ENCODE measurements at regions not wholly inside any gene's neighbourhood (a gene's known extent, or its start where the extent isn't known, plus 50 kb on each side); places are given as distances from the start of the nearest gene placed in this dataset.
A peak's percentile ranks its signal among the peaks of the same experiment; 100 is the strongest.

DNA sequence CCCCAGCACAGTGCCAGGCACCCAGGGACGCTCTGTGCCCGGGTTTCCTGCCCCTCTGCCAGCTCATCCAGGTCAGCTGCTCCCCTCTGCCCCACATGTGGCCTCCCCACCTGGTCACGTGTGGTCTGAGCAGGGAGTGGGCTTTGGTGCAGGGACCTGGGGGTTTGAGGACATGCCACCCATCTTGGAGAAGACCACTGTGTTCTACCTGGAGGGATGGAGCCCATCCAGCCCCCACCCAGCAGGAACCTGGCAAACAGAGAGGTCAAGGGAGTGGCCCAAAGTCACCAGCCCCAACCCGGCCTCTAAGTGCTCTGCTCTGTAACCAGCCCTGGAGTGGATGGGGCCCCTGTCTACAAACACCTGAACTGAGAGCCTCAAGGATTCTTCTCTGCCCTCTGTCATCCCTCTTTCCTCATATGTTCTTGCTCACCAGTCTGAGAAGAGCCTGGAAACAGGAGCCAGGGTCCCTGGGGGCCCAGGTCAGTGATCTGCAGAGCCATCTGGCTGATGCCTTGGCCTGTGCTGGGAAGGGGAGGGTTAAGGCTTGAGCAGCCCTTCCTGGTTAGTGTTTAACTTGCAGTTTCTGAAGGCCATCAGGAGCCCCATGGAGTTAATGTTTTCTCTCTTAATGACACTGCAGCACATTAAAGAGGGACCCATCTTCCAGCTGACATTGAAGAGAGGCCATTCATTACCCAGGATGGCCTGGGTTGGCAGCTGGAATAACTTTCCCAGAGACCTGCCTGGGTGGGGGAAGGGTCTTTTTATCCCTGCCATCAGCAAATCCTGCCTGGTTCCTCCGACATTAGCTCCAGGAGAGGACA lies 235.4 kb downstream of the PTPRU start (continued):
- TF ChIP-seq, protein P1, sequence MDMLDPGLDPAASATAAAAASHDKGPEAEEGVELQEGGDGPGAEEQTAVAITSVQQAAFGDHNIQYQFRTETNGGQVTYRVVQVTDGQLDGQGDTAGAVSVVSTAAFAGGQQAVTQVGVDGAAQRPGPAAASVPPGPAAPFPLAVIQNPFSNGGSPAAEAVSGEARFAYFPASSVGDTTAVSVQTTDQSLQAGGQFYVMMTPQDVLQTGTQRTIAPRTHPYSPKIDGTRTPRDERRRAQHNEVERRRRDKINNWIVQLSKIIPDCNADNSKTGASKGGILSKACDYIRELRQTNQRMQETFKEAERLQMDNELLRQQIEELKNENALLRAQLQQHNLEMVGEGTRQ (IDR thresholded peaks at IDR 0.05; ENCODE audit: low read depth, low read length) = no peak
- TF ChIP-seq, protein P1 (CRISPR knock-in tag; IDR thresholded peaks at IDR 0.05; ENCODE audit: borderline replicate concordance) = no peak
- TF ChIP-seq ZFY (CRISPR knock-in tag; IDR thresholded peaks at IDR 0.05) (peak; percentile 32; the same call in 1 of the 2 replicates), KDM6A (CRISPR knock-in tag; IDR thresholded peaks at IDR 0.05; ENCODE audit: low read depth) (peak; percentile 54; the same call in 1 of the 2 replicates), ZNF577 (CRISPR knock-in tag; IDR thresholded peaks at IDR 0.05; ENCODE audit: borderline replicate concordance, low read depth) (no peak), SIX4 (CRISPR knock-in tag; IDR thresholded peaks at IDR 0.05) (no peak), SUZ12 (IDR thresholded peaks at IDR 0.05; ENCODE audit: low read depth, low read length) (no peak), FIP1L1 (IDR thresholded peaks at IDR 0.05; ENCODE audit: borderline replicate concordance, insufficient read depth, low read depth, low read length) (no peak), SAP130 (CRISPR knock-in tag; IDR thresholded peaks at IDR 0.05; ENCODE audit: low read depth) (peak; percentile 65), KMT2B (CRISPR knock-in tag; IDR thresholded peaks at IDR 0.05) (no peak), ZNF713 (CRISPR knock-in tag; IDR thresholded peaks at IDR 0.05) (no peak), SATB2 (CRISPR knock-in tag; IDR thresholded peaks at IDR 0.05) (no peak), ZMAT3 (CRISPR knock-in tag; conservative IDR thresholded peaks at IDR 0.05) (no peak), PLRG1 (conservative IDR thresholded peaks at IDR 0.05) (no peak)
- TF ChIP-seq, protein P2, sequence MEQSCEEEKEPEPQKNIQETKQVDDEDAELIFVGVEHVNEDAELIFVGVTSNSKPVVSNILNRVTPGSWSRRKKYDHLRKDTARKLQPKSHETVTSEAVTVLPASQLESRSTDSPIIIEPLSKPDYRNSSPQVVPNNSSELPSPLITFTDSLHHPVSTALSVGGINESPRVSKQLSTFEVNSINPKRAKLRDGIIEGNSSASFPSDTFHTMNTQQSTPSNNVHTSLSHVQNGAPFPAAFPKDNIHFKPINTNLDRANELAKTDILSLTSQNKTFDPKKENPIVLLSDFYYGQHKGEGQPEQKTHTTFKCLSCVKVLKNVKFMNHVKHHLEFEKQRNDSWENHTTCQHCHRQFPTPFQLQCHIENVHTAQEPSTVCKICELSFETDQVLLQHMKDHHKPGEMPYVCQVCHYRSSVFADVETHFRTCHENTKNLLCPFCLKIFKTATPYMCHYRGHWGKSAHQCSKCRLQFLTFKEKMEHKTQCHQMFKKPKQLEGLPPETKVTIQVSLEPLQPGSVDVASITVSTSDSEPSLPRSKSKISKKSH (CRISPR knock-in tag; IDR thresholded peaks at IDR 0.05; ENCODE audit: borderline replicate concordance) = no peak
- TF ChIP-seq, protein P3, sequence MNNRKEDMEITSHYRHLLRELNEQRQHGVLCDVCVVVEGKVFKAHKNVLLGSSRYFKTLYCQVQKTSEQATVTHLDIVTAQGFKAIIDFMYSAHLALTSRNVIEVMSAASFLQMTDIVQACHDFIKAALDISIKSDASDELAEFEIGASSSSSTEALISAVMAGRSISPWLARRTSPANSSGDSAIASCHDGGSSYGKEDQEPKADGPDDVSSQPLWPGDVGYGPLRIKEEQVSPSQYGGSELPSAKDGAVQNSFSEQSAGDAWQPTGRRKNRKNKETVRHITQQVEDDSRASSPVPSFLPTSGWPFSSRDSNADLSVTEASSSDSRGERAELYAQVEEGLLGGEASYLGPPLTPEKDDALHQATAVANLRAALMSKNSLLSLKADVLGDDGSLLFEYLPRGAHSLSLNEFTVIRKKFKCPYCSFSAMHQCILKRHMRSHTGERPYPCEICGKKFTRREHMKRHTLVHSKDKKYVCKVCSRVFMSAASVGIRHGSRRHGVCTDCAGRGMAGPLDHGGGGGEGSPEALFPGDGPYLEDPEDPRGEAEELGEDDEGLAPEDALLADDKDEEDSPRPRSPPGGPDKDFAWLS (CRISPR knock-in tag; IDR thresholded peaks at IDR 0.05; ENCODE audit: borderline replicate concordance) = no peak
- TF ChIP-seq, protein P4, sequence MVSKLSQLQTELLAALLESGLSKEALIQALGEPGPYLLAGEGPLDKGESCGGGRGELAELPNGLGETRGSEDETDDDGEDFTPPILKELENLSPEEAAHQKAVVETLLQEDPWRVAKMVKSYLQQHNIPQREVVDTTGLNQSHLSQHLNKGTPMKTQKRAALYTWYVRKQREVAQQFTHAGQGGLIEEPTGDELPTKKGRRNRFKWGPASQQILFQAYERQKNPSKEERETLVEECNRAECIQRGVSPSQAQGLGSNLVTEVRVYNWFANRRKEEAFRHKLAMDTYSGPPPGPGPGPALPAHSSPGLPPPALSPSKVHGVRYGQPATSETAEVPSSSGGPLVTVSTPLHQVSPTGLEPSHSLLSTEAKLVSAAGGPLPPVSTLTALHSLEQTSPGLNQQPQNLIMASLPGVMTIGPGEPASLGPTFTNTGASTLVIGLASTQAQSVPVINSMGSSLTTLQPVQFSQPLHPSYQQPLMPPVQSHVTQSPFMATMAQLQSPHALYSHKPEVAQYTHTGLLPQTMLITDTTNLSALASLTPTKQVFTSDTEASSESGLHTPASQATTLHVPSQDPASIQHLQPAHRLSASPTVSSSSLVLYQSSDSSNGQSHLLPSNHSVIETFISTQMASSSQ (IDR thresholded peaks at IDR 0.05; ENCODE audit: low read depth) = peak; percentile 85
- TF ChIP-seq, protein P4 (CRISPR knock-in tag; IDR thresholded peaks at IDR 0.05; ENCODE audit: borderline replicate concordance) = peak; percentile 96
- TF ChIP-seq, protein P5, sequence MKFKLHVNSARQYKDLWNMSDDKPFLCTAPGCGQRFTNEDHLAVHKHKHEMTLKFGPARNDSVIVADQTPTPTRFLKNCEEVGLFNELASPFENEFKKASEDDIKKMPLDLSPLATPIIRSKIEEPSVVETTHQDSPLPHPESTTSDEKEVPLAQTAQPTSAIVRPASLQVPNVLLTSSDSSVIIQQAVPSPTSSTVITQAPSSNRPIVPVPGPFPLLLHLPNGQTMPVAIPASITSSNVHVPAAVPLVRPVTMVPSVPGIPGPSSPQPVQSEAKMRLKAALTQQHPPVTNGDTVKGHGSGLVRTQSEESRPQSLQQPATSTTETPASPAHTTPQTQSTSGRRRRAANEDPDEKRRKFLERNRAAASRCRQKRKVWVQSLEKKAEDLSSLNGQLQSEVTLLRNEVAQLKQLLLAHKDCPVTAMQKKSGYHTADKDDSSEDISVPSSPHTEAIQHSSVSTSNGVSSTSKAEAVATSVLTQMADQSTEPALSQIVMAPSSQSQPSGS (CRISPR knock-in tag; IDR thresholded peaks at IDR 0.05) = no peak
